Dedifferentiated amniotic fluid mesenchymal stem cell (primary cell): ENCODE measurements at regions not wholly inside any gene's neighbourhood (a gene's known extent, or its start where the extent isn't known, plus 50 kb on each side); places are given as distances from the start of the nearest gene placed in this dataset.
"Not testable (repeated sequence)": the region's sequence is repeated elsewhere in the genome, so short reads cannot be mapped to it uniquely, and the experiment has no call there.

ENCODE experiments used
- DNase-seq: peaks from one replicate; pipeline ENCODE4 v3.0.0-alpha.2; 2016; ENCODE audit errors: extremely low spot score

DNA sequence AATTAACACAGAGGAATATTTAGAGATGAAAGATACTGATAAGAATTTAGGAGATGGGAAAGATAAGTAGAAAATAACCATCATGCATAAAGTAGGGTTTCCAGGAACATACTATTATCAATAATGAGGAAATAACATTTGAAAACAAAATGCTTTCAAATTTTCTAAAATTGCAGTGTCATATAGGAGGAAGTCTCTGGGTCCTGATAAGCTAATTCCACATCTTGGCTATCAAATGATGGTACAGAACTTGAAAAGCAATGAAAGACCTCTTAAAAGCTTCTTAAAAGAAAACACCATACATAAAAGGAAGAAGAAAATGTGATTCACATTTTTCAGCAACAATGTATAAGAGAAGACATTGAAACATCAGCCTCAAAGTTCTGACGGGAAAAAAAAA lies 1024.8 kb downstream of the TSN start:
- DNase-seq, result no peak

DNA sequence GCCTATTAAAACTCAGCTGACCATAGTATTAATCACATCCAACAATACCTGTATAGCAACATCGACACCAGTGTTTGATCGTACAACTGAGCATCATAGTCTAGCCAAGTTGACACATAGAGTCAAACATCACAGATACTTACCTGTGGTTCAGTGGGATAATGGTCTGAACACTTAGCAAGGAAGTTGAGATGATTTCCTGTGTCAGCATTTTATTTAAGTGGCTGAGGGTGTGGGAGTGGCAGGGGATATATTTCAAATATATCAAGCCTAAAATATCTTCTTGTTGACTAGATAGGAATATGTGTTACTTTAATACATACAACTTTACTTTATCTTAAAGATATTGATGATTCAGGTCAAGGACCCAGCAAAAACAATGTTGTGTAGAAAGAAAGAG lies 1038.6 kb downstream of the TSN start:
- no peak for DNase-seq

DNA sequence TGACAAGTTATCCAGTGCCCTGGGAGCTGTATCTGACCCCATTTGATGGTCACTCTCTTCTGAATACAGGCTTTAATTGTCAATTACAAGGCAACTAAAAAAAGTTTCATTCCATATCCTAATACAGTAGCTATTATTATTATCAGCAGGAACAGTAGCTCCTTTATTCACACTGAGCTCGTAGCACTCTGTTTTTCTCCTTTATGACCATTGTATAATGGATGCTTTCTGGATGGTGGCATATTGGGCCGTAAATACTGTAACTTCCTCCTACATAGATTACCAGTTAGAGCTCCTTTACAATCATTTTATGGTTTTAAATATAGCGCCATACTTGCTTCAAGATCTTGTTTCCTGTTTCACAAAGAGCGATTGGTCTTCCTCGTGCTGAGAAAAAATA lies 1040.3 kb downstream of the TSN start:
- no peak for DNase-seq

DNA sequence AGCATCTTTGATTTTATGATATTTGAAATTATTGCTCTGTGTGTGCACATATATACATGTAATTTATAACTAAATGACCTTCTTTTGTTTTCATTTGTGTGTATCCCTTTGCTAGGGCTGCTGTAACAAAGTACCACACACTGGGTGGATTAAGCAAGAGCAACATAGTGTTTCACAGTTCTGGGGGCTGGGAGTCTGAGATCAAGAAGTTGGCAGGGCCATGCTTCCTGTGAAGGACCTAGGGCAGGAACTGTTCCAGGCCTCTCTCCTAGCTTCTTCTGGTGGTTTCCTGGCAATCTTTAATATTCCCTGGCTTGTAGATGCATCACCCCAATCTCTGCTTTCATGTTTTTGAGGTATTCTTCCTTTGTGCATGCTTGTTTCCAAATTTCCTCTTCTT lies 1043.9 kb downstream of the TSN start:
- no peak for DNase-seq

GRCh38 chr2:122800781-122801180 lies 1045.3 kb downstream of the TSN start:
- no peak for DNase-seq

DNA sequence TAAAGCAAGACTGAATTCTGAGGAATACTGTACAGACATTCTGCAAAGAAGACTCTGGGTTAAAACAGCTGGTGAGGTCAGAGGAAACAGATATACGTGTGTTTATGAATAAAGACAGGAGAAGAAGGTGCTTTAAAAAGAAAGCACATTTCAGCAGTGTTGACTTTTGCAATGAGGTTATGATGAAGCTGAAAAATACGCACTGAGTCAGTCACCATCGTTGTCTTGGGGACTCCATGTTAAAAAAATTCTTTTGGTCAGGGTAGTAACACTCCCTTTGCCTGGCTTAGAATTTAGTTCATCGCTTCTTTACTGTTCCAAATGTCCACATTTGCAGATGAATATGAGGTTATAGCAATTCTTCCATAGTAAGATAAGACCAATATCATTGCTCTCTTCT lies 1049.0 kb downstream of the TSN start:
- DNase-seq, result no peak

- no peak for DNase-seq
These were observed 1049.9 kb downstream of the TSN start for GRCh38 chr2:122805346-122805745.

GRCh38 chr2:122808286-122808969 lies 1053.0 kb downstream of the TSN start:
- DNase-seq, result no peak

GRCh38 chr2:122812214-122812613 lies 1056.8 kb downstream of the TSN start:
- DNase-seq, result not testable (repeated sequence)

DNA sequence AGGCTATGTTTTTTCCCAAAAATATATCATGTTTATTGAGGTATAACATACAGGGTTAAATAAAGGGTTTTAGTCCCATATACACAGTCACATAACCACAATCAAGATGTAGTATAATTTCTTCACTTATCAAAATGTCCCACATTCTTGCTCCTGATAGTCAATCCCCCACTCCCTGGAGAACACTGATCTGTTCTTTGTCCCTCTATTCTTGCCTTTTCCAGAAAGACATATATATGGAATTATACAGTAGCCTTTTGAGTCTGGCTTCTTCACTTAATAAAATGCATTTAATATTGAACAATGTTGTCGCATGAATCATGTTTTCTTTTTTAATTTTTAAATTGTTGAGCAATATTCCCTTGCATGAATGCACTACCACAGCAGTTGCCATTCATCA lies 1059.7 kb downstream of the TSN start:
- DNase-seq, result no peak

DNA sequence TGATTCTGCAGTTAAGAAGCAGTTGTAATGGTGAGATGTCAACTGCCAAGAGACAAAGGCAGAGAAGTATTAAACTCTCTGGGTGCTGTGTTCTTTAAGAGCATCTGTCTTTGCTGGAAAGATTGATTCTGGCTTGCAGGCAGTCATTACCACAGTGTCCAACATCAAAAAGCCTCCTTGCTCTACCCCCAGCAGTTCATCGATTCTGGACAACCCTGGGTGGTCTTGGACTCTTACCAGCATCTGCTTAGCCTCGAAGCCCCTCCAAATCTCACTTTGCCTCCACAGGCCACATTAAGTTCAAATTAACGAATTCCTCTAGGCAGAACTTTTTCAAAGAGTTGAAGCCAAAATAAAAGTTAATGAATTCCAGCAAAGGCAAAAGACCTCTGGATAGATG lies 1061.4 kb downstream of the TSN start:
- DNase-seq, result no peak

GRCh38 chr2:122822319-122822718 lies 1066.9 kb downstream of the TSN start:
- DNase-seq, result no peak

GRCh38 chr2:122830157-122830556 lies 1074.7 kb downstream of the TSN start:
- DNase-seq, result no peak

- no peak for DNase-seq
These were observed 1076.2 kb downstream of the TSN start for GRCh38 chr2:122831649-122832048.

DNA sequence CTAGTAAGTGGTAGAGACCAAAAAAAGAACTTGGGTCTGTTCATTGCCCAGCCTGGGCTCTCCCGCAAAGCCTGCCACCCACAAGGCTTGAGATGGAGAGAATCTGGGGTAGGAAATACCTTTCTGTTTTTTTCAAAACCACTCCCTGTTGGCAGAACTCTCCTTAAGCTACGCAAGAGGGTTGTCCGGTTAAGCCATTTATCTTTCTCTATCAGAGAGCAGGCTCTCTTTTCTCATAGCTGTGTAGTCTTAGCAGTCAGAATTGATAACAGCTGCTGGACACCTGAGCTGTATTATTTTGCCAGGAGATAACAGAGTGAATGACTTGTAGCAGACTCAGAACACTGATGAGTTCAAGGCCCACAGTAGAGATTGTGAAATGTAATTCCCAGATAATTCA lies 1088.1 kb downstream of the TSN start:
- no peak for DNase-seq

DNA sequence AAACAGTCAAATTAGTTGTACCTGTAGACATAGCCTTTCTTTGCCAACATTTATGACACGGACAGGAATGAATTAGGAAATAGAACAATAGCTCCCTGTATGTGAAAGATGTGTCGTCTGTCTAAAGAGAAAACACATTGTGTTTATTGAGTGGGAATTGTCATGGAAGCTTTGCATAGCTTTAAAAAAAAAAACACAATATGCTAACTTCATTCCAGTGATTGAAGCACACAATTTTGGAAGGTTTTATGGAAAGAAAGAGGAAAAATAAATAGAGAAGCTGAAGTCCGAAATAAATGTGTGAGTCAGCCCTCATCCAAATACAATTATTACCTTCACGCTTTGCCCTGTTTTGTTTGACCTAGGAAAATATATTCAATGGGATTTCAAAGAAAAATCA lies 1095.7 kb downstream of the TSN start:
- DNase-seq, result no peak

DNA sequence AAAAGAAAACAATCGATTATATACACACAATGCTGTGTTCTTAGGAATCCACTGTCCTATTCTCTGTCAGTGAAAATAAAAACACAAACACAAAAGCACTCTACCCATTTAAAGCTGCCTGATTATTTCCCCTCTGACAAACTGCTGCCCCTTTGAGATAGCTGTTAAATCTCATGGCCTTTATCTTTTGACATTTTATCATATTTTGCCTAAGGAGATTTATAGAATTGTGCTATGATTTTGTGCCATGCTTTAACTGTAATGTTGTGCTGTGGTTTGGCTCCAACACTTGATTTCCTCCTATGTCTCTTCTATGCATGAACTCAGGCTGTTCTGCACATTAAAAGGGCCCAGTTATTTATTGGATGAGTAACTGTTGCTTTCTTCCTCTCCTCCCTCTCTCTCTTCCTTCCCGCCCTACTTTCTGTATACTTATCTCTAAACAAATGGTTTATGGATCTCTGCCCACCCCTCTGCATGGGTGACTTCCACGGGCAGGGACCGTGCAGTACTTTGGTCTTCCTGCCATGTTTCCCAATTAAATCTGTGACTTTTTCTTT lies 1096.6 kb downstream of the TSN start:
- no peak for DNase-seq

DNA sequence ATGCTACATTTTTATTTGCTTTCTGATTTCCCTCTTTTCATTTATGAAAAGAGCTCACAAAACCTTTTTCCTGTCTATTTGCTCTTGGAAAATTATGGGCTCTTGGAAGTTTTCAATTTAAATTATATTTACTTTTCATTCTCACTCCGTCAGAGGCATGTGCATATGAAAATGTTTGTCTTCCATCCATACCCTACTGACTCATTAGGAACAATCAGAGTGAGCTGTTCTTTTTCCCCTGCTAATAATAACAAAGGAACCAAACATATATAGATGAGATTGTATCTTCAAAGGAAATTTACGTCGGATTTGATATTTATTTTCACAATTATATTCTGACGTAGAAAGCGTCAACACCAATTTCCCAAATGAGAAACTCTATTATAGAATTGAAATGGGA lies 1101.2 kb downstream of the TSN start:
- no peak for DNase-seq

GRCh38 chr2:122858075-122858702 lies 1102.7 kb downstream of the TSN start:
- DNase-seq, result no peak

DNA sequence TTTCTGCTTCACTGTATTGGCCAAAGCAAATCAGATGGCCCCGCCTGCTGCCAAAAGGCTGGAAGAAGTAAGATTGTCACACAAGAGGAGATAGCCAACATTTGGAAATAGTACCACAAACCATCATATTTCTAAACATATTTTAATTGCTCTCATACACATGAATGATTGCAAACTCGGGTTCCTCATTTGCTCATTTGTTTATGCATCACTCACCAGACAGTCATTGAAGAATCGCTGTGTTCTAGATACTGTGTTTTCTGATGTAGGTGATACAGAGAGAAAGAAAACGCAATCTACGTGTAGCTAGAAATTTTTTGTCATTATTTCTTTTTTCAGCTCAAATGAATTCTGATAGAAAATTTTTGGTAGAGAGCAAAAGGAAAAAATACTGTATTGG lies 1103.4 kb downstream of the TSN start:
- no peak for DNase-seq

GRCh38 chr2:122859260-122859659 lies 1103.8 kb downstream of the TSN start:
- DNase-seq, result no peak

DNA sequence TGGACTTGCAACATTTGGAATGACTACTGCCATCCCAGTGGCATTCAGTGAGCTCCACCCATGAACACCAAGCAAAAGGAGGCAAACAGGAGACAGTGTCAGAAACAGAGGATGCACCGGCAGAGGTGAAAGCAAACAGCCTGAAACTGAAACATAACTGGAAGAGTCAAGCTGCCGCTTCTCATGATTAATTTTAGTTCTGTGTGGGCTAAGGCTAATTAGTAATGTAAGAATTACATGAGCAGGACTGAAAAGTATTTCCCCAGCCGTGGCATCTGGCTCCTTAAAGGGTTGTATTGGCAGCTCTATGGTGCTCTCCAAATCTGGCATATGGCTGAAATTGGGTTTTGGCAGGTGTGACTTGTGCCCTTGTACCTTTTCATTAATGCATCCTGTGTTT lies 1108.1 kb downstream of the TSN start:
- no peak for DNase-seq

DNA sequence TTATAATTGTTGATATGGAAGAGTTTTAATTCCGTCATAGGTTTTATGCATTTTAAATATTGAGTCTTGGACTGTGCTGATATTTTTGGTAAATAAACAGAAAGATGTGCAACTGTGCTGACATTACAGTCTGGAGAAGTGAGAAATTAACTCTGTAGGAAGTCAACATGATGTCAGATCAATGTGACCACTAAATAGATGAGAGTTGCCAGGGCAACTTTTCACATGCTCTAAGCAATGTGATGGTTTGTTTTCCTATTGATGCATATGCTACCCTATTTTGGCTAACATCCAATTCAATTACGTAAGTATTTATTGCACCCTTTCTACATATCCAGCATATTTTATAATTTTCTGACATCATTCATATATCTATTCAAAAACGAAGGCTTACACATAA lies 1109.3 kb downstream of the TSN start:
- no peak for DNase-seq

- no peak for DNase-seq
These were observed 1110.6 kb downstream of the TSN start for GRCh38 chr2:122866095-122866494.
